CD4-positive, alpha-beta T cell (primary cell): ENCODE measurements at regions not wholly inside any gene's neighbourhood (a gene's known extent, or its start where the extent isn't known, plus 50 kb on each side); places are given as distances from the start of the nearest gene placed in this dataset.

Source experiments
- ATAC-seq: fragments of 200-7000 bp; cut with Tn5 transposase; one replicate; pipeline ENCODE4 v1.10.0; 2022; ENCODE audit warnings: mild to moderate bottlenecking; ENCODE audit not compliant: poor library complexity
- CTCF ChIA-PET: fragments of 350-600 bp; sonication (Branson Sonifier 250); formaldehyde crosslinking; loops from one replicate; lab custom pipeline; 2021; ENCODE audit warnings: antibody characterized with exemption, inconsistent platforms; lab: Charles Lee
- POLR2A ChIA-PET: fragments of 350-600 bp; sonication (Branson Sonifier 250); formaldehyde crosslinking; loops from one replicate; lab custom pipeline; 2021; ENCODE audit warnings: antibody characterized with exemption, inconsistent platforms; lab: Charles Lee
- DNase-seq, 14 experiments: peaks; one replicate each; pipeline ENCODE4 v3.0.0-alpha.2; 2013 to 2020; ENCODE audit warnings: mixed read lengths in 2 of 14
- H3K27ac ChIP-seq, 2 donors: one replicate each; pipeline versions ENCODE4 v1.5.1 to v1.7.0; 2013; ENCODE audit warnings: low read length in 2 of 2, low read depth in 1 of 2, mild to moderate bottlenecking in 1 of 2
- H3K27me3 ChIP-seq, 2 experiments: 1 replicate in 1 of 2; 2 replicates in 1 of 2; pipeline versions ENCODE4 v1.6.1 to v1.7.0; 2013; ENCODE audit warnings: low read length in 2 of 2, control low read depth in 1 of 2, mild to moderate bottlenecking in 1 of 2, moderate library complexity in 1 of 2; ENCODE audit not compliant: insufficient read depth in 2 of 2, control insufficient read depth in 1 of 2
- H3K36me3 ChIP-seq: one replicate; pipeline ENCODE4 v1.6.1; 2013; ENCODE audit warnings: low read length, control low read depth; ENCODE audit not compliant: insufficient read depth
- H3K4me1 ChIP-seq: one replicate; pipeline ENCODE4 v1.6.1; 2013; ENCODE audit warnings: low read length, control low read depth; ENCODE audit not compliant: insufficient read depth
- H3K4me3 ChIP-seq: one replicate; pipeline ENCODE4 v1.5.1; 2013; ENCODE audit warnings: mild to moderate bottlenecking, low read length, moderate library complexity
- H3K9me3 ChIP-seq, 2 experiments: 1 replicate in 1 of 2; 2 replicates in 1 of 2; pipeline versions ENCODE4 v1.6.1 to v1.7.0; 2013; ENCODE audit warnings: low read length in 2 of 2, mild to moderate bottlenecking in 2 of 2, control low read depth in 1 of 2, moderate library complexity in 1 of 2; ENCODE audit not compliant: control insufficient read depth in 1 of 2, insufficient read depth in 1 of 2
- H3K27ac Mint-ChIP-seq: one replicate; pipeline ENCODE4 v1.8.0; 2020; ENCODE audit warnings: mixed read lengths
- H3K27me3 Mint-ChIP-seq: one replicate; pipeline ENCODE4 v1.8.0; 2021; ENCODE audit warnings: mixed read lengths
- H3K36me3 Mint-ChIP-seq: one replicate; pipeline ENCODE4 v1.8.0; 2021; ENCODE audit warnings: low read depth, mixed read lengths
- H3K4me1 Mint-ChIP-seq: one replicate; pipeline ENCODE4 v1.8.0; 2021; ENCODE audit warnings: low read depth, mixed read lengths
- H3K4me3 Mint-ChIP-seq: one replicate; pipeline ENCODE4 v1.8.0; 2020; ENCODE audit warnings: mild to moderate bottlenecking, mixed read lengths
- H3K9me3 Mint-ChIP-seq: one replicate; pipeline ENCODE4 v1.8.0; 2020; ENCODE audit warnings: mixed read lengths
- CTCF ChIP-seq: fragments of 200-600 bp; IDR thresholded peaks from one replicate; pipeline ENCODE4 v1.8.0; 2022; ENCODE audit warnings: antibody characterized with exemption, mild to moderate bottlenecking
- intact Hi-C, 2 experiments: fragments of 100-400 bp; cut with DNase I in 1 of 2; cut with micrococcal nuclease in 1 of 2; formaldehyde crosslinking; loops; one replicate each; pipeline versions ENCODE4 v1.15.1 to v1.9.0; 2023 to 2025; cut with DNase I, micrococcal nuclease

- intact Hi-C loops, result no loop called here
- no peak for TF ChIP-seq CTCF
- no peaks in the 10 kb centered on the region for H3K9me3 ChIP-seq
- ChIA-PET CTCF (no interaction called here), POLR2A (no interaction called here)
- Mint-ChIP-seq H3K27ac (no peak overlapping the region), H3K27me3 (no peaks in the 10 kb centered on the region), H3K9me3 (peaks cover 15% of the 10 kb centered on the region), H3K4me1 (no peaks in the 10 kb centered on the region), H3K36me3 (no peaks in the 10 kb centered on the region), H3K4me3 (no peak overlapping the region)
- H3K27ac ChIP-seq, result no peak overlapping the region
- H3K36me3 ChIP-seq, result no peaks in the 10 kb centered on the region
- H3K4me3 ChIP-seq, result no peak overlapping the region
- H3K27me3 ChIP-seq, result no peaks in the 10 kb centered on the region
- ATAC-seq (no peak), DNase-seq (no peak)
- no peaks in the 10 kb centered on the region for H3K4me1 ChIP-seq
Observed at GRCh38 chr13:103957939-103958338, 891.7 kb upstream of the SLC10A2 start.

DNA sequence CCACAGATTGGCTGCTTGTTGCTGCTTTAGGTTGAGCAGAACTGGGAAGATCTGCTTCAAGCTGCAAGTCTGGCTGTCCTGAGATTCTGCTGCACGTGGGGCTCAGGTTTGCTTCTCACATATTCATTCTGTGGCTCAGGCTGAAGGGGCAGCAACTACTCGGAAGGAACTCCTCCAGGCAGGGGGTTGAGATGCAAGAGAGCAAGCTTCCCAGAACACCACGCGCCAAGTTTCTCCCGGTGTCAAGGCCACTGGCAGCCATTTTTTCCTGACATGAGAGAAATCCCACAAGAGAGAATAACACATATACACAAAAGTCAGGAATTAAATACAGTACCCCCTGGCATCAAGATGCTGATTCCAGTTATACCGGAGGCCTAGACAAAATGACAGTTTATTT, 887.6 kb upstream of the SLC10A2 start:
- ChIA-PET POLR2A (no interaction called here), CTCF (no interaction called here)
- H3K36me3 Mint-ChIP-seq, result no peaks in the 10 kb centered on the region
- H3K27ac ChIP-seq, result no peak overlapping the region
- no peaks in the 10 kb centered on the region for H3K4me1 ChIP-seq
- no peaks in the 10 kb centered on the region for H3K36me3 ChIP-seq
- no peak overlapping the region for H3K4me3 ChIP-seq
- TF ChIP-seq CTCF, result no peak
- no peak for DNase-seq
- no peaks in the 10 kb centered on the region for H3K27me3 Mint-ChIP-seq
- no peaks in the 10 kb centered on the region for H3K4me1 Mint-ChIP-seq
- intact Hi-C loops, result no loop called here
- no peak overlapping the region for H3K4me3 Mint-ChIP-seq
- no peak for ATAC-seq
- H3K27ac Mint-ChIP-seq, result no peak overlapping the region
- H3K9me3 Mint-ChIP-seq, result peaks cover 14% of the 10 kb centered on the region
- H3K27me3 ChIP-seq, result no peaks in the 10 kb centered on the region
- H3K9me3 ChIP-seq, result no peaks in the 10 kb centered on the region

DNA sequence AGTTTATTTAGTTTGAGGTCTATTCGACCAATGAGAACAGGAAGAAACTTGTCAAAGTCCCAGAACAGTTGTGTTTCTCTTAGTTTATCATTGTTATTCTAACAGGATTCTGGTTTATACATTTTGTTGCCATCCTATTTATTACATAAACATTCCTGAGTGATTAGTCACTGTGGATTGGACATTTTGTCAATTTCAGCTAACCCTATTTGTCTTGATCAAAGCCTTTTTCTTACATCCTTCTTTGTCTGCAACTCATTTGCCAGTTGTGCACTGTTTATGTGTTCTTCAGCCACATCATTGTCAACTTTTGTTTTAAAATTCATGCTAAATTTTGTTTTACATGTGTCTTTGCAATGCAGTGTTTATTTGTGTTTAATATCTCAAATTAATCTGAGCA, 886.0 kb upstream of the SLC10A2 start:
- POLR2A ChIA-PET, result no interaction called here

More for the DNA sequence above, 886.0 kb upstream of the SLC10A2 start:
- H3K4me3 Mint-ChIP-seq, result no peak overlapping the region
- no peaks in the 10 kb centered on the region for H3K27me3 ChIP-seq
- no peaks in the 10 kb centered on the region for H3K36me3 ChIP-seq
- H3K27ac ChIP-seq, result no peak overlapping the region
- no peaks in the 10 kb centered on the region for H3K27me3 Mint-ChIP-seq
- intact Hi-C loops, result no loop called here
- no peaks in the 10 kb centered on the region for H3K36me3 Mint-ChIP-seq
- no peaks in the 10 kb centered on the region for H3K4me1 Mint-ChIP-seq
- peaks cover 0 to 4% of the 10 kb centered on the region in 2 experiments for H3K9me3 ChIP-seq
- H3K27ac Mint-ChIP-seq, result no peak overlapping the region
- peaks cover 13% of the 10 kb centered on the region for H3K9me3 Mint-ChIP-seq
- TF ChIP-seq CTCF, result no peak
- H3K4me3 ChIP-seq, result no peak overlapping the region
- CTCF ChIA-PET, result no interaction called here
- DNase-seq (no peak), ATAC-seq (no peak)
- H3K4me1 ChIP-seq, result no peaks in the 10 kb centered on the region
